ENCODE measurements at regions not wholly inside any gene's neighbourhood (a gene's known extent, or its start where the extent isn't known, plus 50 kb on each side); places are given as distances from the start of the nearest gene placed in this dataset.

- Histone ChIP-seq H4K91ac (ENCODE audit: low read length) (no peak overlapping the region), H2AK5ac (ENCODE audit: low read length, severe bottlenecking) (no peak overlapping the region), H3K4me2 (ENCODE audit: low read length, poor library complexity, severe bottlenecking) (no peak overlapping the region), H3K18ac (ENCODE audit: low read depth in 1 of 2, low read length in 2 of 2) (no peak overlapping the region), H3K27ac (ENCODE audit: low read length, poor library complexity, severe bottlenecking) (no peak overlapping the region), H3K79me1 (replicated peaks; ENCODE audit: low read length, poor library complexity, severe bottlenecking) (no peaks in the 10 kb centered on the region), H4K8ac (ENCODE audit: low read length) (no peak overlapping the region), H2BK15ac (ENCODE audit: low read depth, poor library complexity, severe bottlenecking) (no peak overlapping the region), H3K14ac (ENCODE audit: low read length in 2 of 2) (no peak overlapping the region), H2BK12ac (ENCODE audit: low read length in 2 of 2) (no peak overlapping the region), H2AFZ (ENCODE audit: low read depth, low read length) (no peak overlapping the region), H3K9ac (ENCODE audit: low read length) (no peak overlapping the region), H3K27me3 (ENCODE audit: control insufficient read depth in 1 of 2, insufficient read depth in 1 of 2, low read length in 2 of 2) (no peaks in the 10 kb centered on the region), H2BK5ac (ENCODE audit: low read depth, low read length, poor library complexity, severe bottlenecking) (no peak overlapping the region), H3K4me1 (ENCODE audit: control insufficient read depth, insufficient read depth, low read depth, low read length) (no peaks in the 10 kb centered on the region), H2BK120ac (ENCODE audit: low read depth, low read length) (no peak overlapping the region), H3K9me3 (ENCODE audit: control insufficient read depth, low read length) (no peaks in the 10 kb centered on the region), H3K4me3 (ENCODE audit: insufficient read depth in 1 of 2, low read depth in 1 of 2, low read length in 2 of 2) (no peak overlapping the region), H3K36me3 (ENCODE audit: control insufficient read depth in 1 of 2, insufficient read depth in 2 of 2, low read depth in 1 of 2, low read length in 2 of 2) (no peaks in the 10 kb centered on the region), H3K4ac (ENCODE audit: low read depth in 1 of 2, low read length in 2 of 2) (no peak overlapping the region), H3K23ac (ENCODE audit: low read length in 2 of 2) (no peak overlapping the region)
- 66% methylated on average over 4 of the region's 4 CpGs for WGBS
- DNase-seq = no peak
These were observed 247.7 kb downstream of the UTP18 start for GRCh38 chr17:51508048-51508447.

- WGBS = 77% methylated on average over 3 of the region's 3 CpGs
- no peak overlapping the region for H2BK5ac ChIP-seq (ENCODE audit: low read depth, low read length, poor library complexity, severe bottlenecking)
These were observed 250.6 kb downstream of the UTP18 start for GRCh38 chr17:51510940-51511339.

DNA sequence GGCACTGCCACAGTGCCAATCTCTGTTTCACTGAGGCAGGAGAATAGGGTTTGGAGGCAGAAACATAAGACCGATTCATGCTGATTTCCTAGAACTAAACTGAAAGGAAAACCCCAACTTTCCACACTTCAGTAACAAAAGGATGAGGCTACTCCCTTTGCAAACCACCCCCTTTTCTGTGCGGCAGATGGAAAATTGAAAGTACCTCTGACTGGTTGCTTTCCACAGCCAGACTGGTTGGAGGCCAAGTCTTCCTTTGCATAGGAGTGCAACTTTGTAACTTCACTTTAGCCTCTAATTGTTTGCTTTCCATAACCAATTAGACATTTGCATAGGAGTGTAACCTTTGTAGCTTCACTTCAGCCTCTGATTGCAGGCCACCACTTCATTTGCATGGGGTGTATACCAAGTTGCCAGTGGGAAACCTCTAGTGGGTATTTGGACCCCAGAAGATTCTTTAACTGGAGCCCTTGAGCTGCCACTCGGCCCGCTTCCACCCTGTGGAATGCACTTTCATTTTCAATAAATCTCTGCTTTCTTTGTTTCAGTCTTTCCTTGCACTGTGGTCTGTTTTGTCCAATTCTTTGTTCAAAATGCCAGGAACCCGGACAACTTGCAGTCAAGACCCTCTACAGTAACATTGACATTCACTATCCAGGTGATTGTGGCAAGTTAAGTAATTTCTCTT, 252.0 kb downstream of the UTP18 start:
- WGBS = 90% methylated on average over 4 of the region's 5 CpGs
- no peaks in the 10 kb centered on the region for H3K79me1 ChIP-seq (replicated peaks; ENCODE audit: low read length, poor library complexity, severe bottlenecking)
- no peak overlapping the region for H3K23ac ChIP-seq (ENCODE audit: low read length in 2 of 2)
- H4K91ac ChIP-seq (ENCODE audit: low read length) = no peak overlapping the region
- H2BK5ac ChIP-seq (ENCODE audit: low read depth, low read length, poor library complexity, severe bottlenecking) = no peak overlapping the region
- H2BK12ac ChIP-seq (ENCODE audit: low read length in 2 of 2) = no peak overlapping the region
- peak overlapping the region in 1 of 2 experiments; percentile 23 for H3K4me3 ChIP-seq (ENCODE audit: insufficient read depth in 1 of 2, low read depth in 1 of 2, low read length in 2 of 2)
- H3K27ac ChIP-seq (ENCODE audit: low read length, poor library complexity, severe bottlenecking) = no peak overlapping the region
- H2AFZ ChIP-seq (ENCODE audit: low read depth, low read length) = no peak overlapping the region
- no peak overlapping the region for H3K4me2 ChIP-seq (ENCODE audit: low read length, poor library complexity, severe bottlenecking)
- H3K4ac ChIP-seq (ENCODE audit: low read depth in 1 of 2, low read length in 2 of 2) = no peak overlapping the region
- H2AK5ac ChIP-seq (ENCODE audit: low read length, severe bottlenecking) = no peak overlapping the region
- H3K4me1 ChIP-seq (ENCODE audit: control insufficient read depth, insufficient read depth, low read depth, low read length) = no peaks in the 10 kb centered on the region
- no peak for DNase-seq
- H3K36me3 ChIP-seq (ENCODE audit: control insufficient read depth in 1 of 2, insufficient read depth in 2 of 2, low read depth in 1 of 2, low read length in 2 of 2) = no peaks in the 10 kb centered on the region
- no peak overlapping the region for H2BK120ac ChIP-seq (ENCODE audit: low read depth, low read length)
- no peaks in the 10 kb centered on the region for H3K27me3 ChIP-seq (ENCODE audit: control insufficient read depth in 1 of 2, insufficient read depth in 1 of 2, low read length in 2 of 2)
- no peak overlapping the region for H3K9ac ChIP-seq (ENCODE audit: low read length)
- no peak overlapping the region for H4K8ac ChIP-seq (ENCODE audit: low read length)
- H3K9me3 ChIP-seq (ENCODE audit: control insufficient read depth, low read length) = no peaks in the 10 kb centered on the region
- H2BK15ac ChIP-seq (ENCODE audit: low read depth, poor library complexity, severe bottlenecking) = no peak overlapping the region
- H3K14ac ChIP-seq (ENCODE audit: low read length in 2 of 2) = no peak overlapping the region
- H3K18ac ChIP-seq (ENCODE audit: low read depth in 1 of 2, low read length in 2 of 2) = no peak overlapping the region

More at GRCh38 chr17:51510940-51511339, 250.6 kb downstream of the UTP18 start:
- Histone ChIP-seq H2AFZ (ENCODE audit: low read depth, low read length) (no peak overlapping the region), H3K27me3 (ENCODE audit: control insufficient read depth in 1 of 2, insufficient read depth in 1 of 2, low read length in 2 of 2) (no peaks in the 10 kb centered on the region), H3K14ac (ENCODE audit: low read length in 2 of 2) (no peak overlapping the region), H3K4ac (ENCODE audit: low read depth in 1 of 2, low read length in 2 of 2) (no peak overlapping the region), H3K9ac (ENCODE audit: low read length) (no peak overlapping the region), H3K18ac (ENCODE audit: low read depth in 1 of 2, low read length in 2 of 2) (no peak overlapping the region), H2AK5ac (ENCODE audit: low read length, severe bottlenecking) (no peak overlapping the region), H4K8ac (ENCODE audit: low read length) (no peak overlapping the region), H2BK15ac (ENCODE audit: low read depth, poor library complexity, severe bottlenecking) (no peak overlapping the region), H3K23ac (ENCODE audit: low read length in 2 of 2) (no peak overlapping the region), H4K91ac (ENCODE audit: low read length) (no peak overlapping the region), H3K27ac (ENCODE audit: low read length, poor library complexity, severe bottlenecking) (no peak overlapping the region), H3K4me3 (ENCODE audit: insufficient read depth in 1 of 2, low read depth in 1 of 2, low read length in 2 of 2) (no peak overlapping the region), H2BK12ac (ENCODE audit: low read length in 2 of 2) (no peak overlapping the region), H3K4me2 (ENCODE audit: low read length, poor library complexity, severe bottlenecking) (no peak overlapping the region), H3K9me3 (ENCODE audit: control insufficient read depth, low read length) (no peaks in the 10 kb centered on the region), H2BK120ac (ENCODE audit: low read depth, low read length) (no peak overlapping the region), H3K36me3 (ENCODE audit: control insufficient read depth in 1 of 2, insufficient read depth in 2 of 2, low read depth in 1 of 2, low read length in 2 of 2) (no peaks in the 10 kb centered on the region), H3K4me1 (ENCODE audit: control insufficient read depth, insufficient read depth, low read depth, low read length) (no peaks in the 10 kb centered on the region), H3K79me1 (replicated peaks; ENCODE audit: low read length, poor library complexity, severe bottlenecking) (no peaks in the 10 kb centered on the region)
- DNase-seq = no peak

- H2BK15ac ChIP-seq (ENCODE audit: low read depth, poor library complexity, severe bottlenecking) = no peak overlapping the region
- no peak overlapping the region for H2AK5ac ChIP-seq (ENCODE audit: low read length, severe bottlenecking)
- no peak overlapping the region for H4K8ac ChIP-seq (ENCODE audit: low read length)
- H3K79me1 ChIP-seq (replicated peaks; ENCODE audit: low read length, poor library complexity, severe bottlenecking) = no peaks in the 10 kb centered on the region
- no peak overlapping the region for H3K9ac ChIP-seq (ENCODE audit: low read length)
- H3K27ac ChIP-seq (ENCODE audit: low read length, poor library complexity, severe bottlenecking) = no peak overlapping the region
- no peak for DNase-seq
- no peak overlapping the region for H2BK5ac ChIP-seq (ENCODE audit: low read depth, low read length, poor library complexity, severe bottlenecking)
- no peaks in the 10 kb centered on the region for H3K9me3 ChIP-seq (ENCODE audit: control insufficient read depth, low read length)
- no peak overlapping the region for H2BK12ac ChIP-seq (ENCODE audit: low read length in 2 of 2)
- H2AFZ ChIP-seq (ENCODE audit: low read depth, low read length) = no peak overlapping the region
- no peak overlapping the region for H3K4me3 ChIP-seq (ENCODE audit: insufficient read depth in 1 of 2, low read depth in 1 of 2, low read length in 2 of 2)
- H2BK120ac ChIP-seq (ENCODE audit: low read depth, low read length) = no peak overlapping the region
- no peak overlapping the region for H3K4ac ChIP-seq (ENCODE audit: low read depth in 1 of 2, low read length in 2 of 2)
- H3K23ac ChIP-seq (ENCODE audit: low read length in 2 of 2) = no peak overlapping the region
- H3K27me3 ChIP-seq (ENCODE audit: control insufficient read depth in 1 of 2, insufficient read depth in 1 of 2, low read length in 2 of 2) = no peaks in the 10 kb centered on the region
- H3K18ac ChIP-seq (ENCODE audit: low read depth in 1 of 2, low read length in 2 of 2) = no peak overlapping the region
- H4K91ac ChIP-seq (ENCODE audit: low read length) = no peak overlapping the region
- 83% methylated on average over 1 of the region's 3 CpGs for WGBS
- no peak overlapping the region for H3K14ac ChIP-seq (ENCODE audit: low read length in 2 of 2)
- H3K4me2 ChIP-seq (ENCODE audit: low read length, poor library complexity, severe bottlenecking) = no peak overlapping the region
- no peaks in the 10 kb centered on the region for H3K36me3 ChIP-seq (ENCODE audit: control insufficient read depth in 1 of 2, insufficient read depth in 2 of 2, low read depth in 1 of 2, low read length in 2 of 2)
- H3K4me1 ChIP-seq (ENCODE audit: control insufficient read depth, insufficient read depth, low read depth, low read length) = no peaks in the 10 kb centered on the region
These were observed 256.6 kb downstream of the UTP18 start for GRCh38 chr17:51516924-51517323.
